VCaP (cell line): ENCODE measurements at regions not wholly inside any gene's neighbourhood (a gene's known extent, or its start where the extent isn't known, plus 50 kb on each side); places are given as distances from the start of the nearest gene placed in this dataset.

Source experiments
- H3K27ac ChIP-seq: fragments of 450-650 bp; 2 replicates; pipeline ENCODE4 v1.5.1; 2017
- CTCF ChIP-seq: fragments of 450-650 bp; conservative IDR thresholded peaks from 2 replicates; pipeline ENCODE4 v1.5.1; 2017; ENCODE audit warnings: mild to moderate bottlenecking, moderate library complexity

GRCh38 chr18:54737986-54738385 is 90.3 kb upstream of the RAB27B start:
- no peak for TF ChIP-seq CTCF
- H3K27ac ChIP-seq: no peak overlapping the region

- H3K27ac ChIP-seq: no peak overlapping the region
- no peak for TF ChIP-seq CTCF
Measured at GRCh38 chr18:54739476-54739875, 88.8 kb upstream of the RAB27B start.

GRCh38 chr18:54740136-54740846 is 88.0 kb upstream of the RAB27B start:
- TF ChIP-seq CTCF: no peak
- no peak overlapping the region for H3K27ac ChIP-seq

- peak overlapping the region; percentile 37; the same call in 1 of the 2 replicates for H3K27ac ChIP-seq
- TF ChIP-seq CTCF: no peak
Measured at GRCh38 chr18:54742120-54742519, 86.2 kb upstream of the RAB27B start.

GRCh38 chr18:54742659-54743604 is 85.3 kb upstream of the RAB27B start:
- no peak for TF ChIP-seq CTCF
- peak overlapping the region; percentile 37; the same call in 1 of the 2 replicates for H3K27ac ChIP-seq

GRCh38 chr18:54743605-54743995 is 84.7 kb upstream of the RAB27B start:
- no peak for TF ChIP-seq CTCF
- no peak overlapping the region for H3K27ac ChIP-seq

- no peak for TF ChIP-seq CTCF
- H3K27ac ChIP-seq: no peak overlapping the region
Measured at GRCh38 chr18:54749291-54749690, 79.0 kb upstream of the RAB27B start.
